Keratinocyte (primary cell): ENCODE measurements at regions not wholly inside any gene's neighbourhood (a gene's known extent, or its start where the extent isn't known, plus 50 kb on each side); places are given as distances from the start of the nearest gene placed in this dataset.

Source experiments
- EZH2 ChIP-seq: IDR thresholded peaks from one replicate; pipeline ENCODE4 v1.6.1; 2012; ENCODE audit warnings: inconsistent platforms, mild to moderate bottlenecking, low read length, moderate library complexity
- TF ChIP-seq, protein P1 (sequence below), 3 experiments: IDR thresholded peaks in 1 of 3; conservative IDR thresholded peaks in 1 of 3; optimal IDR thresholded peaks in 1 of 3; 2 replicates in 2 of 3; 3 replicates in 1 of 3; pipeline versions ENCODE3 to v1.5.1; 2011; ENCODE audit warnings: low read length in 3 of 3, mild to moderate bottlenecking in 3 of 3, moderate library complexity in 2 of 3, control low read depth in 1 of 3, inconsistent platforms in 1 of 3; ENCODE audit not compliant: insufficient read depth in 2 of 3; ENCODE audit errors: extremely low read depth in 1 of 3

DNA sequence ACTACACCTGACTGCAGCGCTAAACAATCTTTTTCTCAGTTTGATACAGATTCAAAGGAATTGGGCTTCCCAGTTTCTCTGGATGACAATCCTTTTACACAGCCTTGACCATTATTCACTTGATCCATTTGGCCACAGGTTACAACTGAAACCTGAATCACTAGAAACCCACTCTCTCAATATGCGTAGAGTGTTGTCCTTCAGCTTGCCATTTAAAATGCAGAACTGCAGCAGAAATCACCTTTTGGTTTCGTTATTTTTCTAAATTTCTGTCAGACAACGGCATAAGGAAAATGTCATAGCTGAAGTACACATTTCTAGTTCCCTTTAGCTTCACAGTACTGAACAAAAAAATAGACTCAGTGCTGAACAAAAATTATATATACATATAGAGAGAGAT is 255.8 kb upstream of the TENM3 start:
- TF ChIP-seq, protein P1, sequence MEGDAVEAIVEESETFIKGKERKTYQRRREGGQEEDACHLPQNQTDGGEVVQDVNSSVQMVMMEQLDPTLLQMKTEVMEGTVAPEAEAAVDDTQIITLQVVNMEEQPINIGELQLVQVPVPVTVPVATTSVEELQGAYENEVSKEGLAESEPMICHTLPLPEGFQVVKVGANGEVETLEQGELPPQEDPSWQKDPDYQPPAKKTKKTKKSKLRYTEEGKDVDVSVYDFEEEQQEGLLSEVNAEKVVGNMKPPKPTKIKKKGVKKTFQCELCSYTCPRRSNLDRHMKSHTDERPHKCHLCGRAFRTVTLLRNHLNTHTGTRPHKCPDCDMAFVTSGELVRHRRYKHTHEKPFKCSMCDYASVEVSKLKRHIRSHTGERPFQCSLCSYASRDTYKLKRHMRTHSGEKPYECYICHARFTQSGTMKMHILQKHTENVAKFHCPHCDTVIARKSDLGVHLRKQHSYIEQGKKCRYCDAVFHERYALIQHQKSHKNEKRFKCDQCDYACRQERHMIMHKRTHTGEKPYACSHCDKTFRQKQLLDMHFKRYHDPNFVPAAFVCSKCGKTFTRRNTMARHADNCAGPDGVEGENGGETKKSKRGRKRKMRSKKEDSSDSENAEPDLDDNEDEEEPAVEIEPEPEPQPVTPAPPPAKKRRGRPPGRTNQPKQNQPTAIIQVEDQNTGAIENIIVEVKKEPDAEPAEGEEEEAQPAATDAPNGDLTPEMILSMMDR (optimal IDR thresholded peaks at IDR 0.05 in 1 of 3, IDR thresholded peaks at IDR 0.05 in 1 of 3, conservative IDR thresholded peaks at IDR 0.05 in 1 of 3; ENCODE audit: extremely low read depth in 1 of 3, insufficient read depth in 2 of 3, low read length in 3 of 3) = no peak
- no peak for TF ChIP-seq EZH2
